ENCODE measurements at regions not wholly inside any gene's neighbourhood (a gene's known extent, or its start where the extent isn't known, plus 50 kb on each side); places are given as distances from the start of the nearest gene placed in this dataset.

DNA sequence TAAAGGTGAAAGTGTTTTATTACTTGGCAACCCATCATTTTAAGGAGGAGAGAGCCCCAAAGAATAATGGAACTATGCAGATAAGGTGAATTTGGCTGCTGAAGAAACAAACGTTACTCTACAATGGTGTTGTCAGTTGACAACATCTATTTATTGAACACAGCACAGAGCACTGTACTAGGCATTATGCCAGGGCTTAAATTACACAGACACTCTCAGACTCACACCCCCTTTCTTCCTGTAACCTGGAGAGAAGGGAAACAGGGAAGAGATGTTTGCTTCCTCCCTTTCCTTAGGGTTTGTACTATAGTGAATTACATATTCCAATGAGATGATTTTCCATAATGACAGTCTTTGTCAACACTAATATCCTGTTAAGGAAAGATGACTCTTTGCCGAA, 94.0 kb upstream of the ATP5MC3 start:
- TF ChIP-seq, protein P1, sequence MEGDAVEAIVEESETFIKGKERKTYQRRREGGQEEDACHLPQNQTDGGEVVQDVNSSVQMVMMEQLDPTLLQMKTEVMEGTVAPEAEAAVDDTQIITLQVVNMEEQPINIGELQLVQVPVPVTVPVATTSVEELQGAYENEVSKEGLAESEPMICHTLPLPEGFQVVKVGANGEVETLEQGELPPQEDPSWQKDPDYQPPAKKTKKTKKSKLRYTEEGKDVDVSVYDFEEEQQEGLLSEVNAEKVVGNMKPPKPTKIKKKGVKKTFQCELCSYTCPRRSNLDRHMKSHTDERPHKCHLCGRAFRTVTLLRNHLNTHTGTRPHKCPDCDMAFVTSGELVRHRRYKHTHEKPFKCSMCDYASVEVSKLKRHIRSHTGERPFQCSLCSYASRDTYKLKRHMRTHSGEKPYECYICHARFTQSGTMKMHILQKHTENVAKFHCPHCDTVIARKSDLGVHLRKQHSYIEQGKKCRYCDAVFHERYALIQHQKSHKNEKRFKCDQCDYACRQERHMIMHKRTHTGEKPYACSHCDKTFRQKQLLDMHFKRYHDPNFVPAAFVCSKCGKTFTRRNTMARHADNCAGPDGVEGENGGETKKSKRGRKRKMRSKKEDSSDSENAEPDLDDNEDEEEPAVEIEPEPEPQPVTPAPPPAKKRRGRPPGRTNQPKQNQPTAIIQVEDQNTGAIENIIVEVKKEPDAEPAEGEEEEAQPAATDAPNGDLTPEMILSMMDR (conservative IDR thresholded peaks at IDR 0.05; ENCODE audit: low read depth, low read length): no peak
- no peak for TF ChIP-seq EZH2 (IDR thresholded peaks at IDR 0.05; ENCODE audit: borderline replicate concordance, low read depth, low read length, poor library complexity, severe bottlenecking)

All from A673 (cell line).